OCI-LY1 (cell line): ENCODE measurements at regions not wholly inside any gene's neighbourhood (a gene's known extent, or its start where the extent isn't known, plus 50 kb on each side); places are given as distances from the start of the nearest gene placed in this dataset.

Experiments
- H2AFZ ChIP-seq: fragments of 200-600 bp; sonication (generic), shearing (Covaris generic); 2 replicates; pipeline ENCODE4 v1.6.0; 2014; ENCODE audit warnings: antibody characterized with exemption, mild to moderate bottlenecking, low read length
- H3F3A ChIP-seq: fragments of 200-600 bp; sonication (generic), shearing (Covaris generic); 2 replicates; pipeline ENCODE4 v1.6.0; 2014; ENCODE audit warnings: mild to moderate bottlenecking, antibody characterized with exemption, low read length, moderate library complexity; ENCODE audit not compliant: insufficient read depth
- H3K27ac ChIP-seq: fragments of 200-600 bp; sonication (generic); 2 replicates; pipeline ENCODE4 v1.5.1; 2014; ENCODE audit warnings: low read length, mixed run types, mild to moderate bottlenecking, low read depth; ENCODE audit not compliant: poor library complexity, severe bottlenecking
- H3K27me3 ChIP-seq: fragments of 200-600 bp; sonication (generic); 2 replicates; pipeline ENCODE4 v1.6.0; 2014; ENCODE audit warnings: antibody characterized with exemption, mild to moderate bottlenecking, low read length, moderate library complexity; ENCODE audit not compliant: insufficient read depth
- H3K36me3 ChIP-seq: fragments of 200-600 bp; sonication (generic); 2 replicates; pipeline ENCODE4 v1.6.1; 2014; ENCODE audit warnings: mild to moderate bottlenecking, antibody characterized with exemption, low read length, moderate library complexity, mixed read lengths; ENCODE audit not compliant: insufficient read depth
- H3K4me1 ChIP-seq: fragments of 200-600 bp; sonication (generic); 2 replicates; pipeline ENCODE4 v1.5.1; 2014; ENCODE audit warnings: mild to moderate bottlenecking, low read length, moderate library complexity; ENCODE audit not compliant: insufficient read depth, severe bottlenecking
- H3K4me2 ChIP-seq: fragments of 200-600 bp; sonication (generic), shearing (Covaris generic); 2 replicates; pipeline ENCODE4 v1.6.1; 2014; ENCODE audit warnings: low read length
- H3K4me3 ChIP-seq: fragments of 200-600 bp; sonication (generic); 2 replicates; pipeline ENCODE4 v1.5.1; 2014; ENCODE audit warnings: low read length, low read depth, mild to moderate bottlenecking, mixed read lengths; ENCODE audit not compliant: poor library complexity, severe bottlenecking
- H3K79me2 ChIP-seq: fragments of 200-600 bp; shearing (Covaris generic); 2 replicates; pipeline ENCODE4 v1.6.1; 2016; ENCODE audit warnings: mixed run types, low read length, mixed read lengths; ENCODE audit not compliant: insufficient read depth
- H3K9ac ChIP-seq: fragments of 200-600 bp; sonication (generic), shearing (Covaris generic); 2 replicates; pipeline ENCODE4 v1.6.1; 2014; ENCODE audit warnings: mild to moderate bottlenecking, low read length, mixed read lengths
- H3K9me2 ChIP-seq: fragments of 200-600 bp; sonication (generic), shearing (Covaris generic); 2 replicates; pipeline ENCODE4 v1.6.1; 2014; ENCODE audit warnings: low read depth, mild to moderate bottlenecking, low read length, mixed read lengths
- H3K9me3 ChIP-seq: fragments of 200-600 bp; shearing (Covaris generic); 2 replicates; pipeline ENCODE4 v1.6.1; 2014; ENCODE audit warnings: low read length, mixed read lengths
- H4K20me1 ChIP-seq: fragments of 200-600 bp; sonication (generic), shearing (Covaris generic); 2 replicates; pipeline ENCODE4 v1.6.0; 2016; ENCODE audit warnings: mild to moderate bottlenecking, low read length; ENCODE audit not compliant: insufficient read depth
- EZH2 ChIP-seq: fragments of 200-600 bp; sonication (generic), shearing (Covaris generic); IDR thresholded peaks from 2 replicates; pipeline ENCODE4 v1.8.0; 2017; ENCODE audit warnings: borderline replicate concordance, mixed run types, mild to moderate bottlenecking, antibody characterized with exemption, low read length, moderate library complexity, mixed read lengths
- TF ChIP-seq, protein P1 (sequence below): fragments of 200-600 bp; sonication (generic), shearing (Covaris generic); IDR thresholded peaks from 2 replicates; pipeline ENCODE4 v1.5.1; 2017; ENCODE audit warnings: mild to moderate bottlenecking, antibody characterized with exemption, low read length, moderate library complexity, mixed read lengths

DNA sequence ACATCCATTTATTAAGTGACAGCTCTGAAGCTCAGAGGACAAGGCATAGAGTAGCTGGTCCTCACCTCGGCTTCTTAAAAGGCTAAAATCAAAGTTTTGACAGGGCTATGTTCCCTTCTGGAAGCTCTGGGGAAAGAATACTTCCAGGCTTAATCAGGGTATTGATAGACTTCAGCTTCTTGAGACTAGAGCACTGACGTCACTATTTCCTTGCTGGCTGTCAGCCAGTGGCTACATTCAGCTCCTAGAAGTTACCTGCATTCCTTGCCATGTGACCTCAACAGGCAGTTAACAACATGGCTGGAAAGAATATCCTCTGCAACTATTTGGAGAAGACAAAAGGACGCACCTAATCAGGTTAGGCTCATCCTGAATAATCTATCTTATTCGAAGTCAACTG, 1144.8 kb downstream of the ADGRL3 start:
- no peaks in the 10 kb centered on the region for H3K4me1 ChIP-seq
- H3K27me3 ChIP-seq, result no peaks in the 10 kb centered on the region
- no peak overlapping the region for H3K4me2 ChIP-seq
- no peaks in the 10 kb centered on the region for H3K9me2 ChIP-seq
- no peak overlapping the region for H2AFZ ChIP-seq
- no peaks in the 10 kb centered on the region for H4K20me1 ChIP-seq
- H3K79me2 ChIP-seq, result no peaks in the 10 kb centered on the region
- TF ChIP-seq, protein P1, sequence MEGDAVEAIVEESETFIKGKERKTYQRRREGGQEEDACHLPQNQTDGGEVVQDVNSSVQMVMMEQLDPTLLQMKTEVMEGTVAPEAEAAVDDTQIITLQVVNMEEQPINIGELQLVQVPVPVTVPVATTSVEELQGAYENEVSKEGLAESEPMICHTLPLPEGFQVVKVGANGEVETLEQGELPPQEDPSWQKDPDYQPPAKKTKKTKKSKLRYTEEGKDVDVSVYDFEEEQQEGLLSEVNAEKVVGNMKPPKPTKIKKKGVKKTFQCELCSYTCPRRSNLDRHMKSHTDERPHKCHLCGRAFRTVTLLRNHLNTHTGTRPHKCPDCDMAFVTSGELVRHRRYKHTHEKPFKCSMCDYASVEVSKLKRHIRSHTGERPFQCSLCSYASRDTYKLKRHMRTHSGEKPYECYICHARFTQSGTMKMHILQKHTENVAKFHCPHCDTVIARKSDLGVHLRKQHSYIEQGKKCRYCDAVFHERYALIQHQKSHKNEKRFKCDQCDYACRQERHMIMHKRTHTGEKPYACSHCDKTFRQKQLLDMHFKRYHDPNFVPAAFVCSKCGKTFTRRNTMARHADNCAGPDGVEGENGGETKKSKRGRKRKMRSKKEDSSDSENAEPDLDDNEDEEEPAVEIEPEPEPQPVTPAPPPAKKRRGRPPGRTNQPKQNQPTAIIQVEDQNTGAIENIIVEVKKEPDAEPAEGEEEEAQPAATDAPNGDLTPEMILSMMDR, result no peak
- no peak for TF ChIP-seq EZH2
- no peaks in the 10 kb centered on the region for H3K9me3 ChIP-seq
- H3K27ac ChIP-seq, result no peak overlapping the region
- no peak overlapping the region for H3K4me3 ChIP-seq
- H3K36me3 ChIP-seq, result no peaks in the 10 kb centered on the region
- no peak overlapping the region for H3K9ac ChIP-seq
- no peaks in the 10 kb centered on the region for H3F3A ChIP-seq

DNA sequence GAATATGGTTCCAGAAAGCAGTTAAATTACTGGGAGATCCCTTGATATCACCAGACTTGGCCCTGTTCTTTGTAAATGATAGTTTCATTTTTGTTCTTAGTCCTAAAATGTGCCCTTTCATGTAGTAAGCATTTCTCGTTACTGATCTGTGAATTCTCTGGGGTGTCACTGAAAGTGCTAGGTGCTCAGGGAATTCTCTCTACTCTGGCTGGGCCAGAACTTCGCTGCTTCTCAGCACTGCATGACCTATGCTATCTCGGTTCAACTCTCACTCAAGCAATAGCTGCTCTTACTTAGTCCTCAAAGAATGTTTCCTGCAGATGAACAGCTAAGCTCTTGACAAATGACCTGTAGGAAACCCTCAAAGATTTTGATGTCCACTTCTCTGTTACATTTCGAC, 1144.3 kb downstream of the ADGRL3 start:
- no peak overlapping the region for H3K27ac ChIP-seq
- no peak overlapping the region for H3K9ac ChIP-seq
- H2AFZ ChIP-seq, result no peak overlapping the region
- H3F3A ChIP-seq, result no peaks in the 10 kb centered on the region
- no peaks in the 10 kb centered on the region for H3K9me2 ChIP-seq
- no peaks in the 10 kb centered on the region for H3K27me3 ChIP-seq
- H3K9me3 ChIP-seq, result no peaks in the 10 kb centered on the region
- H3K4me2 ChIP-seq, result no peak overlapping the region
- H3K79me2 ChIP-seq, result no peaks in the 10 kb centered on the region
- H3K4me1 ChIP-seq, result no peaks in the 10 kb centered on the region
- no peaks in the 10 kb centered on the region for H3K36me3 ChIP-seq
- TF ChIP-seq EZH2, result no peak
- TF ChIP-seq, protein P1, result no peak
- H4K20me1 ChIP-seq, result no peaks in the 10 kb centered on the region
- H3K4me3 ChIP-seq, result no peak overlapping the region

DNA sequence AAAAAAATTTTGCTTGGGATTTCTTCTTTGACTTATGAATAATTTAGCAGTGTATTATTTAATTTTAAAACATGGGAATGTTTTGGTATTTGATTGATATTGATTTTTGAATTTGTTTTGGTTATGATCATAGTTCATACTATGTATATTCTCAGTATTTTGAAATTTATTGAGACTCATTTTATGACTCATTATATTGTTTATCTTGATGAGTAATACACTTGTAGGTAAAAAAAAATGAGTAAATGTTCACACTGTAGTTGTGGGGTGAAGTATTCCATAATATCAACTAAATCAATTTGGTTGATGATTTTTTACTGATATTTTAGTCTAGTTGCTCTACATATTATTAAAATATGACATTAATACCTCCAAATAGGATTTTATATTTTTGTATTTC, 1142.2 kb downstream of the ADGRL3 start:
- H3K9me2 ChIP-seq, result no peaks in the 10 kb centered on the region
- no peak overlapping the region for H3K4me2 ChIP-seq
- H2AFZ ChIP-seq, result no peak overlapping the region
- no peak overlapping the region for H3K9ac ChIP-seq
- no peaks in the 10 kb centered on the region for H3K9me3 ChIP-seq
- no peaks in the 10 kb centered on the region for H3K4me1 ChIP-seq
- H4K20me1 ChIP-seq, result no peaks in the 10 kb centered on the region
- no peaks in the 10 kb centered on the region for H3K36me3 ChIP-seq
- no peaks in the 10 kb centered on the region for H3F3A ChIP-seq
- TF ChIP-seq, protein P1, result no peak
- no peak for TF ChIP-seq EZH2
- no peaks in the 10 kb centered on the region for H3K27me3 ChIP-seq
- H3K4me3 ChIP-seq, result no peak overlapping the region
- H3K79me2 ChIP-seq, result no peaks in the 10 kb centered on the region
- H3K27ac ChIP-seq, result no peak overlapping the region
